ENCODE measurements at regions not wholly inside any gene's neighbourhood (a gene's known extent, or its start where the extent isn't known, plus 50 kb on each side); places are given as distances from the start of the nearest gene placed in this dataset.

DNA sequence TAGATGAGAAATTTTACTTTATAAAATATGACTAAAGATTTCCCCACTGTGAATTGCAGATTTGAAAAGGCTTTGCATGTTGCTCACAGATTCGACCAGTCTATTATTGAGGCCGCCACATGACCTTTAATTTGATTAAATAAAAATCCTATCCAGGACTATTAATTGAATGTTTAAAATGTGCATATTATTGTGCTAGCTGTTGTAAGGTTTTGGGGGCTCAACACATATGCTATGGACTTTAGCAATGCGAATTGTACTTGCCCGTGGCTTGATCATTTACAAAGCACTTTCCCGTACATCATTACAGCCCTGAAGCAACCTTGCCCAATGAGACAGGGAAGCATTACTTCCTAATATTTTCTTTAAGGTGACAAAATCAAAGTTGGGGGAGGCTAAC lies 243.0 kb downstream of the ACTR3B start:
- TF ChIP-seq EZH2 (IDR thresholded peaks at IDR 0.05; ENCODE audit: insufficient read depth, low read length), result no peak
- TF ChIP-seq, protein P1, sequence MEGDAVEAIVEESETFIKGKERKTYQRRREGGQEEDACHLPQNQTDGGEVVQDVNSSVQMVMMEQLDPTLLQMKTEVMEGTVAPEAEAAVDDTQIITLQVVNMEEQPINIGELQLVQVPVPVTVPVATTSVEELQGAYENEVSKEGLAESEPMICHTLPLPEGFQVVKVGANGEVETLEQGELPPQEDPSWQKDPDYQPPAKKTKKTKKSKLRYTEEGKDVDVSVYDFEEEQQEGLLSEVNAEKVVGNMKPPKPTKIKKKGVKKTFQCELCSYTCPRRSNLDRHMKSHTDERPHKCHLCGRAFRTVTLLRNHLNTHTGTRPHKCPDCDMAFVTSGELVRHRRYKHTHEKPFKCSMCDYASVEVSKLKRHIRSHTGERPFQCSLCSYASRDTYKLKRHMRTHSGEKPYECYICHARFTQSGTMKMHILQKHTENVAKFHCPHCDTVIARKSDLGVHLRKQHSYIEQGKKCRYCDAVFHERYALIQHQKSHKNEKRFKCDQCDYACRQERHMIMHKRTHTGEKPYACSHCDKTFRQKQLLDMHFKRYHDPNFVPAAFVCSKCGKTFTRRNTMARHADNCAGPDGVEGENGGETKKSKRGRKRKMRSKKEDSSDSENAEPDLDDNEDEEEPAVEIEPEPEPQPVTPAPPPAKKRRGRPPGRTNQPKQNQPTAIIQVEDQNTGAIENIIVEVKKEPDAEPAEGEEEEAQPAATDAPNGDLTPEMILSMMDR (IDR thresholded peaks at IDR 0.05; ENCODE audit: insufficient read depth, low read depth, low read length), result no peak
